ENCODE measurements at regions not wholly inside any gene's neighbourhood (a gene's known extent, or its start where the extent isn't known, plus 50 kb on each side); places are given as distances from the start of the nearest gene placed in this dataset.

DNA sequence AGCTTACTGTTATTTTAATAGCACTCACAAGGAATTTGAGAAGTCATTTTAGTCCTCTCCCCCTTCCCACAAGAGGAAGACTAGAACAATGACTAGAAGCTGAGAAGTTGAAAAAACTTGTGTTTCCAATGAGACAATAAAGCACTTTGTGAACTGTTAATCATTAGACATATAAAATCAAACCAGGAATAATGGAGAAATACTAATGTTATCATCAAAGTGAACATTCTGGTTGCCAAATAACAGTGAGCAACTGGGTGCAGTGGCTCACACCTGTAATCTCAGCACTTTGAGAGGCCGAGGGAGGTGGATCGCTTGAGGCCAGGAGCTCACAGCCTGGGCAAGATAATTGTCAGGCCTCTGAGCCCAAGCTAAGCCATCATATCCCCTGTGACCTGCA lies 54.0 kb upstream of the RASAL2 start:
- TF ChIP-seq NFIC (IDR thresholded peaks at IDR 0.05) (no peak), RAD21 (IDR thresholded peaks at IDR 0.05; ENCODE audit: low read depth) (no peak), ZBTB7A (IDR thresholded peaks at IDR 0.05; ENCODE audit: low read depth) (no peak), CEBPB (IDR thresholded peaks at IDR 0.05) (no peak), FOXM1 (IDR thresholded peaks at IDR 0.05; ENCODE audit: borderline replicate concordance, low read depth) (no peak), REST (IDR thresholded peaks at IDR 0.05; ENCODE audit: low read depth) (no peak), EP300 (IDR thresholded peaks at IDR 0.05; ENCODE audit: borderline replicate concordance) (no peak), YY1 (IDR thresholded peaks at IDR 0.05; ENCODE audit: low read depth) (no peak), EGR1 (IDR thresholded peaks at IDR 0.05) (no peak)
- TF ChIP-seq, protein P1, sequence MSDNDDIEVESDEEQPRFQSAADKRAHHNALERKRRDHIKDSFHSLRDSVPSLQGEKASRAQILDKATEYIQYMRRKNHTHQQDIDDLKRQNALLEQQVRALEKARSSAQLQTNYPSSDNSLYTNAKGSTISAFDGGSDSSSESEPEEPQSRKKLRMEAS (IDR thresholded peaks at IDR 0.05) = no peak

Data from Ishikawa (cell line).